IMR-90 (cell line): ENCODE measurements at regions not wholly inside any gene's neighbourhood (a gene's known extent, or its start where the extent isn't known, plus 50 kb on each side); places are given as distances from the start of the nearest gene placed in this dataset.

Experiments
- ATAC-seq: fragments of 200-7000 bp; cut with Tn5 transposase; 2 replicates; pipeline ENCODE4 v1.9.1; 2020; ENCODE audit warnings: low read depth, mild to moderate bottlenecking, moderate library complexity
- BruUV-seq: library from RNA; stranded (reverse); fragments of 400-500 nt; replicated peaks from 2 replicates; lab custom pipeline; 2021; lab: Mats Ljungman, UMichigan
- CTCF ChIA-PET: fragments of 300-600 bp; formaldehyde crosslinking; extraction: SDS; loops from one replicate; lab custom pipeline; 2021; ENCODE audit warnings: antibody characterized with exemption; lab: Yijun Ruan, JAX
- POLR2A ChIA-PET: fragments of 300-600 bp; sonication (Branson Sonifier 250); formaldehyde crosslinking; loops from one replicate; lab custom pipeline; 2022; ENCODE audit warnings: antibody characterized with exemption; ENCODE audit not compliant: unreplicated experiment; lab: Charles Lee
- DNase-seq: peaks from one replicate; pipeline ENCODE4 v3.0.0; 2013
- H2AFZ ChIP-seq: replicated peaks from 2 replicates; pipeline ENCODE3; 2013; ENCODE audit warnings: low read length, mild to moderate bottlenecking; ENCODE audit not compliant: poor library complexity
- H2AK5ac ChIP-seq: 2 replicates; pipeline ENCODE4 v1.6.1; 2013; ENCODE audit warnings: low read depth, low read length, inconsistent platforms
- H2AK9ac ChIP-seq: replicated peaks from 2 replicates; pipeline ENCODE3; 2013; ENCODE audit warnings: mild to moderate bottlenecking, low read depth, low read length, moderate library complexity; ENCODE audit not compliant: poor library complexity
- H2BK120ac ChIP-seq: 2 replicates; pipeline ENCODE4 v1.6.1; 2013; ENCODE audit warnings: low read depth, low read length, inconsistent platforms
- H2BK15ac ChIP-seq: 3 replicates; pipeline ENCODE4 v1.6.1; 2013; ENCODE audit warnings: low read depth, low read length, inconsistent platforms
- H2BK20ac ChIP-seq: 2 replicates; pipeline ENCODE4 v1.6.1; 2013; ENCODE audit warnings: low read depth, mild to moderate bottlenecking, inconsistent platforms, low read length, moderate library complexity
- H2BK5ac ChIP-seq: 2 replicates; pipeline ENCODE4 v1.6.1; 2013; ENCODE audit warnings: mild to moderate bottlenecking, low read depth, low read length, inconsistent platforms; ENCODE audit not compliant: poor library complexity, severe bottlenecking
- H3K14ac ChIP-seq: replicated peaks from 2 replicates; pipeline ENCODE4 v1.6.1; 2013; ENCODE audit warnings: low read depth, low read length, inconsistent platforms
- H3K18ac ChIP-seq: 2 replicates; pipeline ENCODE4 v1.6.1; 2013; ENCODE audit warnings: low read depth, low read length, control low read depth
- H3K23ac ChIP-seq: 2 replicates; pipeline ENCODE4 v1.6.1; 2013; ENCODE audit warnings: low read depth, low read length, inconsistent platforms
- H3K27ac ChIP-seq: 2 replicates; pipeline ENCODE4 v1.5.1; 2013; ENCODE audit warnings: mild to moderate bottlenecking, control low read depth, low read length; ENCODE audit not compliant: insufficient read depth
- H3K27me3 ChIP-seq: 2 replicates; pipeline ENCODE4 v1.6.1; 2013; ENCODE audit warnings: low read length; ENCODE audit not compliant: control insufficient read depth, insufficient read depth
- H3K36me3 ChIP-seq: 2 replicates; pipeline ENCODE4 v1.6.1; 2013; ENCODE audit warnings: low read length, mixed read lengths; ENCODE audit not compliant: control insufficient read depth, insufficient read depth
- H3K4ac ChIP-seq: 2 replicates; pipeline ENCODE4 v1.6.1; 2013; ENCODE audit warnings: low read depth, low read length, inconsistent platforms
- H3K4me1 ChIP-seq: 2 replicates; pipeline ENCODE4 v1.6.1; 2013; ENCODE audit warnings: low read length, mixed read lengths; ENCODE audit not compliant: control insufficient read depth, insufficient read depth
- H3K4me2 ChIP-seq: 2 replicates; pipeline ENCODE4 v1.6.1; 2013; ENCODE audit warnings: low read depth, mild to moderate bottlenecking, control low read depth, low read length, moderate library complexity
- H3K4me3 ChIP-seq: 2 replicates; pipeline ENCODE4 v1.5.1; 2013; ENCODE audit warnings: low read depth, mild to moderate bottlenecking, control low read depth, low read length, moderate library complexity; ENCODE audit not compliant: insufficient read depth
- H3K56ac ChIP-seq: 2 replicates; pipeline ENCODE4 v1.6.1; 2013; ENCODE audit warnings: low read length, inconsistent platforms; ENCODE audit not compliant: insufficient read depth; ENCODE audit errors: extremely low read depth
- H3K79me1 ChIP-seq, 2 experiments: 2 replicates each; pipeline ENCODE4 v1.6.1; 2013; ENCODE audit warnings: low read length in 2 of 2, inconsistent platforms in 1 of 2, low read depth in 1 of 2
- H3K9ac ChIP-seq: 2 replicates; pipeline ENCODE4 v1.6.1; 2013; ENCODE audit warnings: low read depth, low read length, control low read depth
- H3K9me1 ChIP-seq: 2 replicates; pipeline ENCODE4 v1.6.1; 2013; ENCODE audit warnings: low read length, inconsistent platforms; ENCODE audit not compliant: insufficient read depth
- H3K9me3 ChIP-seq: 2 replicates; pipeline ENCODE4 v1.6.1; 2013; ENCODE audit warnings: low read length; ENCODE audit not compliant: control insufficient read depth, insufficient read depth
- H4K20me1 ChIP-seq: 2 replicates; pipeline ENCODE4 v1.6.1; 2013; ENCODE audit warnings: low read length, inconsistent platforms; ENCODE audit not compliant: insufficient read depth
- H4K5ac ChIP-seq: 2 replicates; pipeline ENCODE4 v1.6.1; 2013; ENCODE audit warnings: mild to moderate bottlenecking, low read depth, low read length, control low read depth
- H4K8ac ChIP-seq, 2 experiments: 2 replicates each; pipeline ENCODE4 v1.6.1; 2013; ENCODE audit warnings: low read depth in 2 of 2, low read length in 2 of 2, control low read depth in 1 of 2, inconsistent platforms in 1 of 2
- H4K91ac ChIP-seq: 2 replicates; pipeline ENCODE4 v1.6.1; 2013; ENCODE audit warnings: low read depth, low read length, inconsistent platforms; ENCODE audit not compliant: insufficient read depth
- CHD1 ChIP-seq: IDR thresholded peaks from 2 replicates; pipeline ENCODE4 v1.6.1; 2012; ENCODE audit warnings: low read depth, low read length, improper control_type of control experiment
- CTCF ChIP-seq: conservative IDR thresholded peaks from 2 replicates; pipeline ENCODE4 v1.5.1; 2012; ENCODE audit warnings: mild to moderate bottlenecking, low read depth, low read length, improper control_type of control experiment
- ELK1 ChIP-seq: fragments of 150-350 bp; IDR thresholded peaks from 2 replicates; pipeline ENCODE4 v1.6.1; 2016; ENCODE audit warnings: low read depth, mild to moderate bottlenecking, low read length, moderate library complexity, borderline replicate concordance
- MAFK ChIP-seq: IDR thresholded peaks from 2 replicates; pipeline ENCODE4 v1.6.1; 2012; ENCODE audit warnings: low read depth, low read length, improper control_type of control experiment
- MAZ ChIP-seq: IDR thresholded peaks from 2 replicates; pipeline ENCODE4 v1.6.1; 2012; ENCODE audit warnings: low read depth, mild to moderate bottlenecking, low read length, improper control_type of control experiment, moderate library complexity, borderline replicate concordance
- MXI1 ChIP-seq: IDR thresholded peaks from 2 replicates; pipeline ENCODE4 v1.6.1; 2012; ENCODE audit warnings: low read depth, mild to moderate bottlenecking, low read length, moderate library complexity, borderline replicate concordance
- POLR2A ChIP-seq: IDR thresholded peaks from 2 replicates; pipeline ENCODE4 v1.6.1; 2012; ENCODE audit warnings: mild to moderate bottlenecking, low read depth, low read length
- RCOR1 ChIP-seq: IDR thresholded peaks from 2 replicates; pipeline ENCODE4 v1.6.1; 2012; ENCODE audit warnings: mild to moderate bottlenecking, low read length, improper control_type of control experiment; ENCODE audit not compliant: insufficient replicate concordance
- RFX5 ChIP-seq: IDR thresholded peaks from 2 replicates; pipeline ENCODE4 v1.8.0; 2012; ENCODE audit warnings: low read depth, mild to moderate bottlenecking, low read length, moderate library complexity
- SMC3 ChIP-seq: fragments of 150-350 bp; IDR thresholded peaks from 2 replicates; pipeline ENCODE4 v1.6.1; 2016; ENCODE audit warnings: low read depth, mild to moderate bottlenecking, antibody characterized with exemption, low read length, moderate library complexity
- WGBS, 2 experiments: methylation state at CpG; one replicate each; pipeline versions ENCODE4 v1.1.5 to v1.1.7; 2013; ENCODE audit warnings: missing lambda C conversion rate in 2 of 2; ENCODE audit not compliant: insufficient read length in 1 of 2; ENCODE audit errors: extremely low coverage in 2 of 2; 5-methylcytosine and 5-hydroxymethylcytosine counted together
- dilution Hi-C: fragments of 300-500 bp; cut with HindIII; formaldehyde crosslinking; loops from one replicate; pipeline ENCODE4 v1.14.3; 2018; ENCODE audit warnings: low sequenced_read_pairs; ENCODE audit not compliant: unreplicated experiment
- in situ Hi-C: fragments of 300-500 bp; cut with MboI; formaldehyde crosslinking; loops from 3 replicates; pipeline ENCODE4 v1.14.3; 2019; ENCODE audit warnings: low sequenced_read_pairs, inconsistent platforms, mixed read lengths
- intact Hi-C: fragments of 100-400 bp; cut with micrococcal nuclease; formaldehyde crosslinking; loops from 2 replicates; pipeline ENCODE4 v1.10.0; 2022

GRCh38 chr7:42650171-42650570, 261.7 kb downstream of the C7orf25 start:
- DNase-seq (no peak), ATAC-seq (no peak)
- H3K56ac ChIP-seq = no peak overlapping the region
- ChIA-PET POLR2A (no interaction called here), CTCF (no interaction called here)
- H3K14ac ChIP-seq = no peak overlapping the region
- WGBS, 2 experiments = 70% methylated on average over 3 of the region's 6 CpGs; no CpG with 5 or more reads in 1 of the 2 experiments
- no peak overlapping the region for H3K4me2 ChIP-seq
- H2BK5ac ChIP-seq = no peak overlapping the region
- no peak overlapping the region for H3K4me3 ChIP-seq
- dilution Hi-C loops = no loop called here
- no peaks in the 10 kb centered on the region for H3K9me1 ChIP-seq
- H4K91ac ChIP-seq = no peak overlapping the region
- H4K20me1 ChIP-seq = no peaks in the 10 kb centered on the region
- H3K4ac ChIP-seq = no peak overlapping the region
- H2AFZ ChIP-seq = no peak overlapping the region
- no peaks in the 10 kb centered on the region for H3K9me3 ChIP-seq
- no peaks in the 10 kb centered on the region for H3K27me3 ChIP-seq
- H2AK9ac ChIP-seq = no peak overlapping the region
- H2BK120ac ChIP-seq = no peak overlapping the region
- TF ChIP-seq RCOR1 (no peak), POLR2A (no peak), CTCF (no peak), MAFK (no peak), SMC3 (no peak), CHD1 (no peak), RFX5 (no peak), MAZ (no peak), ELK1 (no peak), MXI1 (no peak)
- no peak overlapping the region for H3K27ac ChIP-seq
- no peak overlapping the region for H3K18ac ChIP-seq
- in situ Hi-C loops = no loop called here
- no peak overlapping the region for H3K9ac ChIP-seq
- H3K23ac ChIP-seq = no peak overlapping the region
- H2BK15ac ChIP-seq = no peak overlapping the region
- no TSS peak for BruUV-seq
- no peaks in the 10 kb centered on the region for H3K36me3 ChIP-seq
- no peak overlapping the region for H2BK20ac ChIP-seq
- intact Hi-C loops = no loop called here
- no peaks in the 10 kb centered on the region for H3K79me1 ChIP-seq
- H2AK5ac ChIP-seq = no peak overlapping the region
- no peaks in the 10 kb centered on the region for H3K4me1 ChIP-seq
- H4K8ac ChIP-seq = no peak overlapping the region
- no peak overlapping the region for H4K5ac ChIP-seq
